ENCODE measurements at regions not wholly inside any gene's neighbourhood (a gene's known extent, or its start where the extent isn't known, plus 50 kb on each side); places are given as distances from the start of the nearest gene placed in this dataset.

- intact Hi-C loops (cut with micrococcal nuclease), result no loop called here
- H3K27me3 Mint-ChIP-seq (ENCODE audit: low read depth in 3 of 3), result peaks cover 0 to 3% (median 0%) of the 10 kb centered on the region in 3 donors
- no peaks in the 10 kb centered on the region for H4K20me1 ChIP-seq (ENCODE audit: insufficient read depth, low read length)
- no peak overlapping the region for H3K4me3 ChIP-seq (replicated peaks in 1 of 3; ENCODE audit: low read depth in 2 of 3, low read length in 3 of 3)
- no peaks in the 10 kb centered on the region for H3K36me3 ChIP-seq (replicated peaks in 1 of 2; ENCODE audit: control insufficient read depth in 1 of 2, insufficient read depth in 2 of 2, low read length in 2 of 2)
- H3K27ac Mint-ChIP-seq, result no peak overlapping the region
- no peak overlapping the region for H3K9ac ChIP-seq (ENCODE audit: insufficient read depth, low read length, poor library complexity, severe bottlenecking)
- no peaks in the 10 kb centered on the region for H3K4me1 ChIP-seq (ENCODE audit: control insufficient read depth in 1 of 2, insufficient read depth in 2 of 2, low read length in 2 of 2)
- TF ChIP-seq CTCF (IDR thresholded peaks at IDR 0.05), result no peak
- peaks cover 0 to 3% (median 0%) of the 10 kb centered on the region in 7 donors for H3K9me3 Mint-ChIP-seq
- no peak overlapping the region for H2AFZ ChIP-seq (ENCODE audit: insufficient read depth, low read depth, low read length, poor library complexity, severe bottlenecking)
- no peaks in the 10 kb centered on the region for H3K9me3 ChIP-seq (replicated peaks in 1 of 2; ENCODE audit: control insufficient read depth in 1 of 2, insufficient read depth in 1 of 2, low read length in 2 of 2)
- no peaks in the 10 kb centered on the region for H3K36me3 Mint-ChIP-seq
- H3K79me2 ChIP-seq (ENCODE audit: insufficient read depth, low read length), result no peaks in the 10 kb centered on the region
- DNase-seq, result no peak
- H3K27me3 ChIP-seq (ENCODE audit: control insufficient read depth in 2 of 2, insufficient read depth in 2 of 2, low read length in 2 of 2), result no peaks in the 10 kb centered on the region
- no peak overlapping the region for H3K27ac ChIP-seq (ENCODE audit: low read depth in 1 of 2, low read length in 2 of 2)
- H3K4me3 Mint-ChIP-seq, result no peak overlapping the region
- no peaks in the 10 kb centered on the region for H3K4me1 Mint-ChIP-seq
- no peak overlapping the region for H3K4me2 ChIP-seq (replicated peaks; ENCODE audit: extremely low read depth, low read length, poor library complexity, severe bottlenecking)
Measured at GRCh38 chr9:73459817-73460216, 308.2 kb downstream of the ANXA1 start.

GRCh38 chr9:73468716-73469115, 317.1 kb downstream of the ANXA1 start:
- Mint-ChIP-seq H3K4me1 (no peaks in the 10 kb centered on the region), H3K9me3 (peaks cover 0 to 17% (median 2%) of the 10 kb centered on the region in 7 donors), H3K4me3 (no peak overlapping the region), H3K36me3 (no peaks in the 10 kb centered on the region), H3K27me3 (ENCODE audit: low read depth in 3 of 3) (peaks cover 0 to 2% (median 0%) of the 10 kb centered on the region in 3 donors), H3K27ac (no peak overlapping the region)
- Histone ChIP-seq H3K79me2 (ENCODE audit: insufficient read depth, low read length) (no peaks in the 10 kb centered on the region), H3K9ac (ENCODE audit: insufficient read depth, low read length, poor library complexity, severe bottlenecking) (no peak overlapping the region), H3K4me2 (replicated peaks; ENCODE audit: extremely low read depth, low read length, poor library complexity, severe bottlenecking) (no peak overlapping the region), H3K9me3 (replicated peaks in 1 of 2; ENCODE audit: control insufficient read depth in 1 of 2, insufficient read depth in 1 of 2, low read length in 2 of 2) (peaks cover 5 to 12% of the 10 kb centered on the region in 2 donors), H3K36me3 (replicated peaks in 1 of 2; ENCODE audit: control insufficient read depth in 1 of 2, insufficient read depth in 2 of 2, low read length in 2 of 2) (no peaks in the 10 kb centered on the region), H2AFZ (ENCODE audit: insufficient read depth, low read depth, low read length, poor library complexity, severe bottlenecking) (no peak overlapping the region), H3K4me3 (replicated peaks in 1 of 3; ENCODE audit: low read depth in 2 of 3, low read length in 3 of 3) (no peak overlapping the region), H3K4me1 (ENCODE audit: control insufficient read depth in 1 of 2, insufficient read depth in 2 of 2, low read length in 2 of 2) (no peaks in the 10 kb centered on the region), H4K20me1 (ENCODE audit: insufficient read depth, low read length) (no peaks in the 10 kb centered on the region), H3K27me3 (ENCODE audit: control insufficient read depth in 2 of 2, insufficient read depth in 2 of 2, low read length in 2 of 2) (no peaks in the 10 kb centered on the region), H3K27ac (ENCODE audit: low read depth in 1 of 2, low read length in 2 of 2) (no peak overlapping the region)
- 88% methylated on average over 1 of the region's 1 CpG for WGBS (ENCODE audit: insufficient coverage)
- intact Hi-C loops (cut with micrococcal nuclease), result no loop called here
- DNase-seq, result no peak
- no peak for TF ChIP-seq CTCF (IDR thresholded peaks at IDR 0.05)

Measured in CD14-positive monocyte (primary cell).